H1 (cell line): ENCODE measurements at regions not wholly inside any gene's neighbourhood (a gene's known extent, or its start where the extent isn't known, plus 50 kb on each side); places are given as distances from the start of the nearest gene placed in this dataset.

ENCODE experiments used
- CTCF ChIA-PET: fragments of 300-600 bp; sonication (Branson Sonifier 250); formaldehyde crosslinking; loops from one replicate; lab custom pipeline; 2021; ENCODE audit not compliant: partially characterized antibody; lab: Charles Lee
- POLR2A ChIA-PET: fragments of 300-600 bp; sonication (Branson Sonifier 250); formaldehyde crosslinking; loops from one replicate; lab custom pipeline; 2021; ENCODE audit warnings: inconsistent platforms; ENCODE audit not compliant: partially characterized antibody; lab: Charles Lee
- DNase-seq, 2 experiments: peaks; one replicate each; pipeline versions ENCODE4 v3.0.0 to v3.0.0-alpha.2; 2010 to 2022; ENCODE audit warnings: low spot score in 2 of 2, low read depth in 1 of 2, mixed read lengths in 1 of 2
- FAIRE-seq: peaks from 2 replicates; lab custom pipeline; 2011; peaks lifted over from hg19 to GRCh38; lab: Jason Lieb, UNC
- H2AFZ ChIP-seq: 2 replicates; pipeline ENCODE4 v1.8.1; 2012; ENCODE audit warnings: low read length, inconsistent platforms
- H2AK5ac ChIP-seq: 2 replicates; pipeline ENCODE4 v1.6.1; 2013; ENCODE audit warnings: low read depth, low read length
- H2BK120ac ChIP-seq: replicated peaks from 2 replicates; pipeline ENCODE3; 2013; ENCODE audit warnings: low read depth, low read length, inconsistent platforms
- H2BK12ac ChIP-seq: 2 replicates; pipeline ENCODE4 v1.6.1; 2013; ENCODE audit warnings: low read depth, low read length
- H2BK15ac ChIP-seq: 2 replicates; pipeline ENCODE4 v1.6.1; 2013; ENCODE audit warnings: low read length
- H2BK20ac ChIP-seq: 2 replicates; pipeline ENCODE4 v1.6.1; 2013; ENCODE audit warnings: low read length
- H2BK5ac ChIP-seq: 2 replicates; pipeline ENCODE4 v1.6.1; 2013; ENCODE audit warnings: low read depth, low read length
- H3K14ac ChIP-seq: 2 replicates; pipeline ENCODE4 v1.6.1; 2013; ENCODE audit warnings: inconsistent platforms; ENCODE audit not compliant: insufficient read length
- H3K18ac ChIP-seq: 2 replicates; pipeline ENCODE4 v1.6.1; 2013; ENCODE audit warnings: low read length; ENCODE audit errors: extremely low read depth
- H3K23ac ChIP-seq: 2 replicates; pipeline ENCODE4 v1.6.1; 2013; ENCODE audit warnings: inconsistent platforms; ENCODE audit not compliant: insufficient read length
- H3K23me2 ChIP-seq: 2 replicates; pipeline ENCODE4 v1.6.1; 2013; ENCODE audit warnings: low read depth, low read length
- H3K27ac ChIP-seq: 2 replicates; pipeline ENCODE4 v1.6.1; 2011; ENCODE audit warnings: low read depth, low read length, inconsistent platforms
- H3K27me3 ChIP-seq, 4 experiments: replicated peaks in 1 of 4; 1 replicate in 1 of 4; 2 replicates in 3 of 4; pipeline versions ENCODE4 v1.6.1 to v1.8.1; 2011 to 2013; ENCODE audit warnings: low read length in 3 of 4, mild to moderate bottlenecking in 3 of 4, inconsistent platforms in 2 of 4, mixed read lengths in 2 of 4, moderate library complexity in 1 of 4; ENCODE audit not compliant: control insufficient read depth in 3 of 4, insufficient read depth in 3 of 4; ENCODE audit errors: extremely low read depth in 1 of 4
- H3K36me3 ChIP-seq, 4 experiments: 2 replicates each; pipeline versions ENCODE4 v1.6.1 to v1.8.1; 2011 to 2013; ENCODE audit warnings: mild to moderate bottlenecking in 4 of 4, low read length in 3 of 4, moderate library complexity in 2 of 4, control low read depth in 1 of 4, inconsistent platforms in 1 of 4; ENCODE audit not compliant: insufficient read depth in 4 of 4, control insufficient read depth in 2 of 4
- H3K4ac ChIP-seq: replicated peaks from 2 replicates; pipeline ENCODE3; 2013; ENCODE audit warnings: low read length, low read depth, mixed read lengths, inconsistent platforms; ENCODE audit not compliant: insufficient read length
- H3K4me1 ChIP-seq, 4 experiments: replicated peaks in 1 of 4; 1 replicate in 1 of 4; 2 replicates in 3 of 4; pipeline versions ENCODE4 v1.6.1 to v1.8.1; 2011 to 2013; ENCODE audit warnings: low read length in 3 of 4, inconsistent platforms in 2 of 4, mixed read lengths in 1 of 4; ENCODE audit not compliant: insufficient read depth in 4 of 4, control insufficient read depth in 3 of 4
- H3K4me2 ChIP-seq, 2 experiments: 2 replicates each; pipeline versions ENCODE4 v1.6.1 to v1.8.1; 2011 to 2013; ENCODE audit warnings: low read depth in 2 of 2, low read length in 2 of 2, control low read depth in 1 of 2, inconsistent platforms in 1 of 2, mild to moderate bottlenecking in 1 of 2; ENCODE audit not compliant: insufficient read depth in 1 of 2
- H3K4me3 ChIP-seq, 4 experiments: fragments of 200-600, 300-600 bp in 1 of 4; sonication (generic), shearing (Covaris generic), sonication (Bioruptor Twin) in 1 of 4; 2 replicates each; pipeline versions ENCODE4 v1.5.1 to v1.8.1; 2011 to 2016; ENCODE audit warnings: low read length in 4 of 4, low read depth in 3 of 4, control low read depth in 2 of 4, inconsistent platforms in 2 of 4, mild to moderate bottlenecking in 2 of 4, mixed read lengths in 1 of 4, moderate library complexity in 1 of 4; ENCODE audit not compliant: insufficient read depth in 2 of 4; ENCODE audit errors: extremely low read depth in 1 of 4
- H3K56ac ChIP-seq: replicated peaks from 2 replicates; pipeline ENCODE3; 2013; ENCODE audit warnings: low read depth, mild to moderate bottlenecking, mixed read lengths, low read length, inconsistent platforms; ENCODE audit not compliant: insufficient read length
- H3K79me1 ChIP-seq: 2 replicates; pipeline ENCODE4 v1.6.1; 2013; ENCODE audit warnings: low read depth, low read length, control low read depth
- H3K79me2 ChIP-seq, 2 experiments: 2 replicates each; pipeline versions ENCODE4 v1.6.1 to v1.8.1; 2012 to 2013; ENCODE audit warnings: low read length in 2 of 2, mild to moderate bottlenecking in 2 of 2, inconsistent platforms in 1 of 2; ENCODE audit not compliant: insufficient read depth in 2 of 2, control insufficient read depth in 1 of 2
- H3K9ac ChIP-seq, 4 experiments: replicated peaks in 1 of 4; 1 replicate in 1 of 4; 2 replicates in 3 of 4; pipeline versions ENCODE4 v1.6.1 to v1.8.1; 2011 to 2013; ENCODE audit warnings: low read depth in 3 of 4, low read length in 3 of 4, control low read depth in 2 of 4, mild to moderate bottlenecking in 2 of 4, moderate library complexity in 2 of 4, inconsistent platforms in 1 of 4; ENCODE audit errors: extremely low read depth in 1 of 4
- H3K9me3 ChIP-seq, 2 experiments: 2 replicates each; pipeline versions ENCODE4 v1.6.1 to v1.8.1; 2012 to 2013; ENCODE audit warnings: mild to moderate bottlenecking in 2 of 2, moderate library complexity in 2 of 2, control low read depth in 1 of 2, inconsistent platforms in 1 of 2, low read depth in 1 of 2, low read length in 1 of 2, mixed read lengths in 1 of 2; ENCODE audit not compliant: insufficient read depth in 2 of 2
- H4K20me1 ChIP-seq, 2 experiments: replicated peaks in 1 of 2; 2 replicates each; pipeline versions ENCODE3 to v1.8.1; 2011 to 2013; ENCODE audit warnings: inconsistent platforms in 2 of 2, low read length in 2 of 2, mild to moderate bottlenecking in 1 of 2; ENCODE audit not compliant: insufficient read depth in 2 of 2, control insufficient read depth in 1 of 2
- H4K5ac ChIP-seq: 2 replicates; pipeline ENCODE4 v1.6.1; 2013; ENCODE audit warnings: low read length, low read depth, mixed read lengths, inconsistent platforms; ENCODE audit not compliant: insufficient read length
- H4K8ac ChIP-seq: 2 replicates; pipeline ENCODE4 v1.8.0; 2013; ENCODE audit warnings: mild to moderate bottlenecking, moderate library complexity, low read length, inconsistent platforms; ENCODE audit not compliant: insufficient read depth; ENCODE audit errors: extremely low read depth
- H4K91ac ChIP-seq: replicated peaks from 2 replicates; pipeline ENCODE3; 2013; ENCODE audit warnings: low read length, mixed read lengths, inconsistent platforms; ENCODE audit not compliant: insufficient read length
- BACH1 ChIP-seq: IDR thresholded peaks from 2 replicates; pipeline ENCODE4 v1.6.1; 2012; ENCODE audit warnings: low read length, improper control_type of control experiment
- CBX5 ChIP-seq: fragments of 300-800, 300-1000 bp; sonication (generic); IDR thresholded peaks from 2 replicates; pipeline ENCODE4 v1.7.1; 2016; ENCODE audit warnings: antibody characterized with exemption, low read length, low read depth
- CBX8 ChIP-seq: fragments of 300-800, 300-1000 bp; sonication (generic); IDR thresholded peaks from 2 replicates; pipeline ENCODE4 v1.7.1; 2016; ENCODE audit warnings: low read depth, low read length, borderline replicate concordance
- CREB1 ChIP-seq: IDR thresholded peaks from 2 replicates; pipeline ENCODE4 v1.6.1; 2012; ENCODE audit warnings: inconsistent platforms
- CTBP2 ChIP-seq: IDR thresholded peaks from 2 replicates; pipeline ENCODE4 v1.7.0; 2011; ENCODE audit warnings: borderline replicate concordance, mild to moderate bottlenecking, moderate library complexity, mixed read lengths, low read length; ENCODE audit not compliant: insufficient read depth, insufficient read length
- JUND ChIP-seq: IDR thresholded peaks from 2 replicates; pipeline ENCODE4 v1.6.1; 2011; ENCODE audit warnings: mild to moderate bottlenecking, improper control_type of control experiment, low read length
- NANOG ChIP-seq: IDR thresholded peaks from 2 replicates; pipeline ENCODE4 v1.6.1; 2011; ENCODE audit warnings: low read length, low read depth, mild to moderate bottlenecking, inconsistent platforms; ENCODE audit not compliant: insufficient read depth, poor library complexity, severe bottlenecking
- RFX5 ChIP-seq: IDR thresholded peaks from 2 replicates; pipeline ENCODE4 v1.6.1; 2011; ENCODE audit warnings: low read depth, low read length, improper control_type of control experiment, borderline replicate concordance
- SIN3A ChIP-seq, 2 experiments: IDR thresholded peaks in 1 of 2; conservative IDR thresholded peaks in 1 of 2; 2 replicates each; pipeline ENCODE4 v1.6.1; 2011 to 2012; ENCODE audit warnings: low read length in 2 of 2, improper control_type of control experiment in 1 of 2, low read depth in 1 of 2, mild to moderate bottlenecking in 1 of 2
- SIX5 ChIP-seq: IDR thresholded peaks from 2 replicates; pipeline ENCODE4 v1.6.1; 2011; ENCODE audit warnings: mild to moderate bottlenecking, low read depth, low read length
- SRF ChIP-seq: IDR thresholded peaks from 2 replicates; pipeline ENCODE4 v1.6.1; 2011; ENCODE audit warnings: mild to moderate bottlenecking, low read depth, low read length, moderate library complexity
- WGBS, 2 experiments: shearing (Covaris generic) in 1 of 2; methylation state at CpG; one replicate each; pipeline versions ENCODE4 v1.1.6 to v1.1.7; 2013 to 2015; ENCODE audit warnings: low lambda C conversion rate in 2 of 2, mixed read lengths in 2 of 2, inconsistent platforms in 1 of 2, low coverage in 1 of 2, missing lambda C conversion rate in 1 of 2; ENCODE audit not compliant: insufficient replicate concordance in 2 of 2, insufficient coverage in 1 of 2, insufficient read length in 1 of 2; ENCODE audit errors: extremely low coverage in 1 of 2, missing lambda C conversion rate in 1 of 2; 5-methylcytosine and 5-hydroxymethylcytosine counted together
- TF ChIP-seq, protein P1 (sequence below): IDR thresholded peaks from 2 replicates; pipeline ENCODE4 v1.6.1; 2012; ENCODE audit warnings: inconsistent platforms
- TF ChIP-seq, protein P2 (sequence below): IDR thresholded peaks from 2 replicates; pipeline ENCODE4 v1.6.1; 2011; ENCODE audit warnings: low read depth, mild to moderate bottlenecking, low read length; ENCODE audit not compliant: insufficient read depth

DNA sequence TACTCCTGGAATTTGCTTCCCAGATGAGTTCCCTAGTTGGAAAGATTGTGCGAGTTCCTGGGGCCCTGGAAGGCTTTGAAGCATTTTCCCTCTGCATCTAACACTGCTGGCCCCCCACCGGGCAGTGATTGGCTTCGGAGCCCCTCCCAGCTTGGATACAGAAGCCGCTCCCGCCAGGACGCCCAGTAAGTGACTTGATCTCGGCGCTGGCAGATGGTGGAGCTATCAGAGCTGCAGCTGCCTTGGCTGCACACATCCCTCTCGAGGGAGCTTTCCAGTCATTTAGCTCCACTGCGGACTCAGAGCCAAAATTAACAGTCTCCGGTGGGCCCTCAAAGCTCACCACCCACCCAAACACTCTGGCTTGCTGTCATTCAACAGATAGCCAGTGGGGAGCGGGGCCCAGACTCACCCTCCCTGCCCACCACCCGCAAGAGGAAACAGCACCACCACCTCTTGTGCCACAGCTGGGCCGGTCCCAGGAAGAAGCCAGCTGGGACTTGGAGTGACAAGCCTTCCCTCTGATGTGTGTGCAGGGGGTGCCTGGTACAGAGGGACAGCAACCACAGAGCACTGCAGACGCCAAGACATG lies 162.3 kb downstream of the TRIM29 start:
- no peak overlapping the region for H2BK120ac ChIP-seq
- H4K5ac ChIP-seq, result no peak overlapping the region
- H3K9me3 ChIP-seq, result no peaks in the 10 kb centered on the region
- H3K9ac ChIP-seq, result no peak overlapping the region
- no peaks in the 10 kb centered on the region for H3K36me3 ChIP-seq
- peaks cover 2 to 15% (median 9%) of the 10 kb centered on the region in 4 experiments; a peak in 5 of 7 replicates for H3K4me1 ChIP-seq
- H3K4me3 ChIP-seq, result no peak overlapping the region
- ChIA-PET POLR2A (no interaction called here), CTCF (interaction anchor here (0.7 to 3.7 kb wide), 12 partner anchors 8 to 473 kb away, joined by 3 to 16 read pairs (median 4); no protein-coding TSS in a partner anchor)
- no peak overlapping the region for H3K18ac ChIP-seq
- no peak overlapping the region for H3K14ac ChIP-seq
- no peaks in the 10 kb centered on the region; a peak in 2 of 7 replicates for H3K27me3 ChIP-seq
- no peak overlapping the region for H2AFZ ChIP-seq
- no peak overlapping the region for H4K8ac ChIP-seq
- no peak overlapping the region for H4K91ac ChIP-seq
- no peaks in the 10 kb centered on the region for H3K79me2 ChIP-seq
- no peak overlapping the region for H2BK20ac ChIP-seq
- H2BK15ac ChIP-seq, result no peak overlapping the region
- no peak overlapping the region for H3K23ac ChIP-seq
- no peak overlapping the region for H2BK5ac ChIP-seq
- FAIRE-seq (no peak), DNase-seq (peak; percentile 39 to 70)
- H4K20me1 ChIP-seq, result no peaks in the 10 kb centered on the region
- no peaks in the 10 kb centered on the region for H3K23me2 ChIP-seq
- no peak overlapping the region for H3K56ac ChIP-seq
- H2AK5ac ChIP-seq, result no peak overlapping the region
- 47% methylated on average over 15 of the region's 15 CpGs; no CpG with 5 or more reads in 1 of the 2 experiments for WGBS, 2 experiments
- no peak overlapping the region; the same call in 1 of the 2 replicates for H3K27ac ChIP-seq
- no peaks in the 10 kb centered on the region for H3K79me1 ChIP-seq
- H3K4ac ChIP-seq, result no peak overlapping the region
- H3K4me2 ChIP-seq, result peak overlapping the region in 1 of 2 experiments; percentile 34; a peak in 1 of 4 replicates
- no peak overlapping the region for H2BK12ac ChIP-seq
- TF ChIP-seq, protein P1, sequence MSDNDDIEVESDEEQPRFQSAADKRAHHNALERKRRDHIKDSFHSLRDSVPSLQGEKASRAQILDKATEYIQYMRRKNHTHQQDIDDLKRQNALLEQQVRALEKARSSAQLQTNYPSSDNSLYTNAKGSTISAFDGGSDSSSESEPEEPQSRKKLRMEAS, result peak; percentile 35; the same call in 1 of the 2 replicates
- TF ChIP-seq SRF (no peak), BACH1 (no peak), JUND (no peak), CBX8 (no peak), NANOG (peak; percentile 70), CBX5 (no peak), CREB1 (no peak), SIN3A (conservative IDR thresholded peaks at IDR 0.05 in 1 of 2, IDR thresholded peaks at IDR 0.05 in 1 of 2; ENCODE audit: low read depth in 1 of 2, low read length in 2 of 2) (no peak), RFX5 (no peak), SIX5 (no peak), CTBP2 (no peak)
- TF ChIP-seq, protein P2, sequence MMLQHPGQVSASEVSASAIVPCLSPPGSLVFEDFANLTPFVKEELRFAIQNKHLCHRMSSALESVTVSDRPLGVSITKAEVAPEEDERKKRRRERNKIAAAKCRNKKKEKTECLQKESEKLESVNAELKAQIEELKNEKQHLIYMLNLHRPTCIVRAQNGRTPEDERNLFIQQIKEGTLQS, result no peak
